ENCODE measurements at regions not wholly inside any gene's neighbourhood (a gene's known extent, or its start where the extent isn't known, plus 50 kb on each side); places are given as distances from the start of the nearest gene placed in this dataset.
"Not testable (repeated sequence)": the region's sequence is repeated elsewhere in the genome, so short reads cannot be mapped to it uniquely, and the experiment has no call there.

DNA sequence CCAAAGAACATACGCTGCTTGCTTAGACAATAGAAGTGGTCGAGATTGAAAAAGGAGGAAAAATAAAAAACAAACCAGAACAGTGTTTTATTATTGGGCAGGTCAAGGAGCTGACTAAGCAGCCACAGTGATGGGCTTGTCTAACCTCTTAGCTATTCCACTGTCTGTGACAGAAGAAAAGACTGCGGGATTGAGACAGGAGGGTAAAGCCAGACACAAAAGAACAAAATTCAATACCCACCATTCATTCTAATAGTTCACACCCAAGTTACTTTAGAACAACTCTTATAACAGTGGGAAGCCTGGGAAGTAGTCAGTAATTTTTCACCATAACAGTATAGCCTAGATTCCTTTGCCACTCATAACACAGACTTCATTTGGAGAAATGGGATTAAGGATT, 435.4 kb downstream of the MFSD1 start:
- DNase-seq: peak; percentile 54

DNA sequence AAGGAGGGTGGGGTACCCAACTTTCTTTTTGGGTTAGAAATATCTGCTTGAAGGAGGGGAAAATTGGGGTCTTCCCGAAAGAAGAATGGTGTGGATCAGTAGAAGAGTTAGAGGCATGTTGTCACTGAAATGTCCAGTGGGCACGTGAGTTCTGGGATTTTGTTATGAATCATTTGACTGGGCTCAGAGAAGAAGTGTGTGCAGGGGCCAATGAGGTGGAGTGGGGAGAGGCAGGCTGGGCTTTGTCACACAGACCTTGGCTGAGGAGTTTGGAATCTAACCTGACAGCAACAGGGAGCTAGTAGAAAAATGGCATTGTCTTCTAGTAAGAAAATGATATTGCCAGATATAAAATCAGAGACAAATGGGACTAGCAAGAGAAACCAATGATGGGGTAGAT, 436.8 kb downstream of the MFSD1 start:
- DNase-seq: no peak

DNA sequence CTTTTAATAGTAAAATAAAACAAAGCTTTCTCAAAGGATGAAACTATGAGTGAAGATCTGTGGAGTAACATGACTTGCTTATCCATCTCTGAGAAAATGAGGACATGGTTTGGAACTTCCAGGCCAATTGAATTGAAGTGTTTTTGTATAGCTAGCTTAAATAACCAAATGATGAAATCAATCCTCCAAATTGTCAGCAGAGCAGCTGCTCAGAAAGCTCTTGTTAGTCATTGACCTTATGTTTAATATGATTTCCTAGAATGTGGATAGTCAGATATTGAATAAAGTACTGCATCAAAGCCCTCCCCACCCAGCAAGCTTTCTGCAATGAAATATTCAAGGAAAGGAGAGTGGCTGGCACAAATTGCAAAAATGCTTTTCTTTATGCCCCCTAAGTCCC, 437.2 kb downstream of the MFSD1 start:
- DNase-seq: peak; percentile 54

DNA sequence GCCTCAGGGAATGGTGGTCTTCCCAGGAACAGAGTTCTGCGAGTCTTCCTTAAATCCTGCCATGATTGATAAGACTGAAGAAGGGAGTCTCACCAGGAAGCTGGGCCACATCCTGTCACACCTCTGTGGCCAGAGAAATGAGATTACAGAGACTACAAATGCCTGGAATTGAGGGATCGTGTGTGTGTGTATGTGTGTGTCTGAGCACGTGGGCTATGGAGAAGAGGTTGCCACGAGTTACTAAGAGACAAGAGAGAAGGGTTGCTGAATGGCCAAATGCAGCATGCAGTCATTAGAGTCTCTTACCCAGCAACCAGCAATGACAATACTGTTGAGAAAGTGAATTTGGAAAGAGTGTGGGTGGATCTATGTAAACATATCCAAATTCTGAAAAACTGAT, 443.1 kb downstream of the MFSD1 start:
- DNase-seq: no peak

DNA sequence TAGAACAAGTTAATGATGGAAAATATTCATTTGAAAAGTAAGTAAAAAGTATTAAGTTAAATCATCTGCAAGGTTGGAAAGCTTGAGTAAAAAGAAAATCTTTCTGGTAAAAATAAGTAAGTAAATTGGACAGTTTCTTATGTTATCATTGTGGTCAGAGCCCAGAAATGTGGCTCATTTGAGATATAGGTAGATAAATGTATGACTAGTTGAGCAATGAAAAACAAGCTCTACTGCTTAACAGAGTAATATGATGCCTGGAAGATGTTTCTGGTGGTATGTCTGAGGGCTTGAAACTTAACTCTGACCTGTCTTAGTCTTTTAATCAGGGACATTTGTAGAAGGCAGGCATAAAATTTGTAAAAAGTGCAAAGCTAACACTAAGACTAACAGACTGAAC, 444.0 kb downstream of the MFSD1 start:
- DNase-seq: no peak

DNA sequence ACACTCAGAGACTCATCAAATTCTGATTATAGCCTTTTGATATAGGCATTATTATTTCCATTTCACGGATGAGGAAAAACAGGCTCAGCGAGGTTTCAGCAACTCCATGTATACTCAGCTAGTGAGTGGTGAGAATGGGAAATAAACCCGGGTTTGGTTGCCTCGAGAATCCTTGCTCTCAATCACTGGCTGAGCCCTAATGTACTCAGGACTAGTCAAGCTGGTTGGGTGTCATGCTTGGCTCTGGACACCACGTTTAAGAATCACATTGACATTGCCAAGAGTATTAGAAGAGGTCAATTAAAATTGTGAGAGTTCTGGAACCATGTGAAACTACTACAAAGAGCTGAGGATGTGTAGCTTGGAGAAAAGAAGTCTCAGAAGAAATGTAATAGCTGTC, 444.5 kb downstream of the MFSD1 start:
- no peak for DNase-seq

DNA sequence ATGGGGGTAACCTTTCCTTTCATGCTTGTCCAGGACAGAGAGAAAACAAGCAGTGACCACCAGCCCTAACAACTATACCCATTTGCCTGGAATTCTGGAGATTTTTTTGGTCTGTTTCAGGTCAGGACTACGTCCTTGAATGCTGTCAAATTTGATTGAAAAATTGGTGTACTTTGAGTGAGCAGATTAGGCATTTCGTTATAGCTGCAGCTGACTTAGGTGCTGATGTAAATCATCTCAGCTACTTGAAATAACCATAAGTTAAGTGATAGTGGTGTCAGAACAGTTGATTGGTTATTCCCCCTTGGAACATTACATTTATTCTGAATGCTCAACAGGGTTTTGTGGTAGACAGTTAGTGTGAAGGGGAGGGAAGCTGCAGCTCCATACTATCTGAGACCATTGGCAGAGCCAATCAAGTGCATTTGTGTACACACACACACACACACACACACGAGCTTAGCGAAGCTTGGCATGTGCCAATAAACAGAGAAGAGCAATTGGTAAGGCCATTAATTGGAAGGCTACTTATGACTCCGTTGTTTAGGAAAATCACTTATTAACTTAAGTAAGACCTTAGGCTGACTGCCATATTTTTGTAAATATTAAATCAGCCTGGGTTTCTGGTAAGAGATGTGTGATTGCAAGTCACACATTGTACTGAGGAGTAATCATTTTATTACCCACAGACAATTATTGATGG, 447.8 kb downstream of the MFSD1 start:
- no peak for DNase-seq

DNA sequence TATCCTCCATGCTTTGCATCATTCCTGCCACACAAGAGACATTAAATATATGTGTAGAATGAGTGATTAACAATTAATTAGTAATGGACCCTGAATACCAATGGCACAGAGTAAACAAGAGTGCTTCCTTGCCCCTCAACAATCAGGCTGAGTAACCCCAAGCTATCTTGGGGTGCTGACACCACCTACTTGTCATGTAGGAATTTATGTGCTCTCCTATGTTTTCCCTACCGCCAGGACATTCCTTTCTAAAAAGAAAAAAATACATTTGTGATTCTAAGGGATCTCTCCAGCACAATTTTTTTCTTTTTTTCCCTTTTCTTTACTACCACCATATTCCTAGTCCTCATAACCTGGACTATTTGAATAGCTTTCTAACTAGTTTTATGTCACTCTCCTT, 449.1 kb downstream of the MFSD1 start:
- DNase-seq: no peak

DNA sequence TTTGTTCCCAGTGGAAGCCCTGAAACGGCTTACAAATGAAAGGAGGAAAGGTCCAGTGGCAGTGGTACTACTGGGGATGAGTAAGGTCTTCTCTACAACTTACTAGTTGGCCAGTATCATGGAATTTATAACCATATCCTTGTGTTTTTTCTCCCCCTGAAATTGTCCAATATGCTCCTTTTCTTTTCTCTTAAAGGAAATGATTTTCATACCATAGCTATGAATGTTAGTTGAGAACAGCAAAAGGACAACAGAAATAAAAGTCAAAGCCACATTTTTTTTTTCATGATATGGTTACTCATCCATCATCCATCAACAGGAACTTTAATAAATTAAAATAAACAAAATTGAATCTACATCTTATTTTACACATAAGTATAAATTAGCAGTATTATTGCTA, 450.4 kb downstream of the MFSD1 start:
- DNase-seq: peak; percentile 82

DNA sequence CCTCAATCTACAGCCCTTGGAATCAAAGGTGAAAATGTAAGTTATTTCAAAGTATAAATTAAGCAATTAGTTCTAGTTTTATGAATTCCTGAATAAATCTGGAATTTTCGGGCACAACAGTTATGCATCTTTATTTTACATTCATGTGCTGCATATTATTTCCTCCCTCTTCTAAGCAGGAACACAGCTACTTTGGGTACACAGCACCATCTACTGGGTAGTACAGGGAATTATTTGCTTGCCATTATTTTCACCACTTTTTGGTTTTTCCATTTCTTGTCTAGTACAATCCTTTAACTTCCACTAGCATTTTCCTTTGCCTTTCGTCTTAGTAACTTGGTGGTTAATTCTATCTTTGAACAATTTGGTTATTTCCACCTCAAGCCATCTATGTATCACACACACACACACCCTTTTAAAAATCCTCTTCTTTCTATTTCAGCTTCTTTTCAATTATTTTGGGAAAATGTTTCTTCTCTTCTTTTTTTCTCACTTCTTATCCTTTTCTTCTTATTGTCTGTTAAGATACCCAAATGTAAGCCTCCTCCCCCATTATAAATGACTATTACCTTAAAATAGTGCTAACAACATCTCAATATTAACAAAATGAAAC, 451.0 kb downstream of the MFSD1 start:
- DNase-seq: peak; percentile 65

DNA sequence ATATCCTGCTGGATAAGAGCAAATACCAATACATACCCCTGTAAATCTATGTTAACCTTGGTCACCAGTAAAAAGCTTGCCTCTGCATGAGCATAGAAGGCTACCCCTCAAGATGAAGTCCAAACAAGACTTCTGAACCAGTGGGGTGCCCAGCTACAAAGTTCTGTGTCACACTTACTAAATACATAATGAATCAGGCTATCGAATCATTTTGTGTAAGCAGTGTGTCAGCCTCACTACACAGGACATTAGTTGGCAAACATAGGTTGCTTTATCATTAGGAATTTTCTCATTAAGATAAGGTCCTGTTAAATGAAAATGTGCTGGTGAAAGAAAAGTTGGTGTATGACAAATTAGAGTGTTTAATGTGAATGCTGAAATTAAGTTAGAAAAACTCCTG, 452.0 kb downstream of the MFSD1 start:
- DNase-seq: no peak

DNA sequence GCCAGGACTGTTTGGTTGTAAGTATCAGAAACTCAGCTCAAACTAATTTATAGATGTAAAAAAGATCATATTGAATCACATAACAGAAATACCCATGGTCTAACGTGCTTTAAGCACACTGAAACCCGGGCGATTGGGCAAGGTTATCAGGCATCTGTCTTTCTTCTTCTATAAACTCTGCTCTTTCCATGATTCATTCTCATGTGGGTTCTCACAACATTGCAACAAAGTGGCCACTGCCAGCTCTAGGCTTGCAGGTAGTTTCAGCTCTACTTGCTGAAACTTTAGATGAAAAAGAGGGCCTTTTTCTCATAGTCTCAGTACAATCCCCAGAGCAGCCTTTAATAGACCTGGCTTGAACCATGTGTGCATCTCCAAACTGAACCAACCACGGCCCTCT, 456.1 kb downstream of the MFSD1 start:
- no peak for DNase-seq

DNA sequence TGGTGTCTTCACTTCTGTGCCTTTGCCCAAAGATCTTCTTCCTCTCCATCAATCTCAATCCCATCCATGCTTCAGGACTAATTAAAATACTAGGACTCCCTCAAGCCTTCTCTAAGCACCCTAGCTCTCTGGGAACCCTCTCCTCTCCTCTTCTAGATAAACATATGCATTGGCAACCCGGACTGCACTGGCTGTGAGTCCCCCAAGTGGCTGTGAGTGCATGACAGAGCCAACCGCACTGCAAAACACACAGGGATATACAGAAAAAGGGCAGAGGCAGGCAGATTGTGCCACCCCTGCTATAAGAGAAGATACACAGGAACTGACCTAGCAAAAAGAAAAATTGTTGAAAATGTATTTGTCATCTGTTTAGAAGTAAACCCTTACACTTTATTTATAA, 457.1 kb downstream of the MFSD1 start:
- DNase-seq: no peak

DNA sequence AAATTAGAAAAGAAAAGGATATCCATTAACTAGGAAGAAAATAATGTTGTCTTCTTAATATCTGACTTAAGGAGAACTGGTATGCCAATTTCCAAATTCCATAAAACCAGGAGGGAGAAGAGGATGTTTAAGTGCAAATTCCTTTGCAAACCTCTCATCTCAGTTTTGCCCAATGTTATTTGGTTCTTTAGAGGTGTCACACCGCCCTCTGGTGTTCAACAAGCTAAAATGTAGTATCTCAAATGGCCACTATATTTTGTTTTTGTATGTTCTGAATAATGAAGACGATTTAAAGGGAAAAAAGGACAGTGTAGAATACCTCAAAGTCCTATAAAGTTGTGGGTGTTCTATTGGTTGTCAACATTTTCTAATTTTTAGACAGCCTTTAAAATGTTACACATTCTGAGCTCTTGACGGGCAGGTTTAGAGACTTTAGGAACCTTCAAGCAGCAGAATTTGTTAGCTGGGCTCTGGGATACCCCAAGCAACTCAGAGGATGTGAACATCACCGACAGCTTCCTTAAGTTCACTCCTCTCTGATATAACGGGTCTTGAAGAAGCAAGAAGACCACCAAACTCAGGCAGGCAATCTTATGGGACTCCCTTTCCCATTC, 458.3 kb downstream of the MFSD1 start:
- peak; percentile 84 for DNase-seq

DNA sequence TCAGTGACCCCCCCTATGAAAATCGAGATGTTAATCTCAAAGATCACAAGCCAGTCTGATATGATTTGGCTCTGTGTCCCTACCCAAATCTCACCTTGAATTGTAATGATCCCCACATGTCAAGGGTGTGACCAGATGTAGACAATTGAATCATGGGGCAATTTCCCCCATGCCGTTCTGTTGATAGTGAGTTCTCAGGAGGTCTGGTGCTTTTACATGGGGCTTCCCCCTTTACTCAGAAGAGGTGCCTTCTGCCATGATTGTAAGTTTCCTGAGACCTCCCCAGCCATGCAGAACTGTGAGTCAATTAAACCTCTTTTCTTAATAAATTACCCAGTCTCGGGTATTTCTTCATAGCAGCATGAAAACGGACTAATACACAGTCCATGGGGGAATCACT, 459.5 kb downstream of the MFSD1 start:
- DNase-seq: not testable (repeated sequence)

DNA sequence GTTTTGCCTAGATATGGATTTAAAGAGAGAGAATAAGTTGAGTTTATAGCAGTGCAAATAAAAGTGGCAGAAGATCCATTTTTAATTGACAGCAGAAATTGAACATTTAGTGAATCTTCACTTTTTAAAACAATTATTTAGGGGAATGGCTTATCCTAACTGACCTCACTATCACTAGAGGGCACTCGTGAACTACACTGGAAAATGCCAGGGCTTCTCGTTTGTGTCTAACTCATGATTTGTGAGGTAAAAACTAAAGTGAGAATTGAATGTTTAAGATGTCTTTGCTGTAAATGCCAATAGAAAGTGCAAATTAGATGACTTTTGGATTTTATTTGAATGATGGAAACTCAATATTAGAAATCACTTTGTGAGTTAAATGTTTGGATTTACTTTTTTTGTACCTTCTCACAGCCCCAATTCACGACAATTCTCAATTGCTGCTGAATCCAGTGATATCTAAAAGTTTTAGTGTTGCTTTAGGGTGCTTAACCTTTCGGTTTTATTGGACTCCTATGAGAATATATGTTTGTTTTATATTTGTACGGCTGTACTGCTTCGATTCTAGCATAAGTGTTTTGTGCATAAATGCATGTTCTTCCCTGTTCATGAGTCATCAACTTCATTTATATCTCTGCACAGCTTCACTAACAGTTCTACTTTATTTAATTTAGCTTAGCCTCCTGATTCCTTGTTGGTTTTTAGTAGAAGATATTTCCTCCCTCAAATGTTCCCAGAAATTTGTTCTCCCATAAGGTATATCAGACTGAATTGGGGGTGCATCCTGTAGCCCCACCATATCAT, 462.1 kb downstream of the MFSD1 start:
- DNase-seq: peak; percentile 55

DNA sequence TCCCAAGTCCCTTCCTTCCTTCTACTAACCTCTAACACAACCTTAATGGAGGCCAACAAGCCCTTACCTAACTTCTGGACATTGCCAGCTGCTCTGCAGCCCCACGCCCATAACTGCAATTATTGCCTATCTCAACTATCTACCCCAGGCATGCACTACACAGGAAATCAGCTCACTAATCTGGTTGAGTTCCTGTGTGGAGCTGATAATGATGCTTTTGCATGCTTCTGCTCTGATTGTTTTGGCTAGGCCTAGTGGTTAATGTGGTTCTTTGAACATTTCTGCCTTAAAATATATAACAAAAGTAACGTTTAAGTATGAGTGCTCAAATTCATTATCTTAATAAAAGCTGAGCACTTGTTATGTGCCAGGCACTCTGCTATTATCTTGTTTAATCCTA, 463.9 kb downstream of the MFSD1 start:
- DNase-seq: no peak

DNA sequence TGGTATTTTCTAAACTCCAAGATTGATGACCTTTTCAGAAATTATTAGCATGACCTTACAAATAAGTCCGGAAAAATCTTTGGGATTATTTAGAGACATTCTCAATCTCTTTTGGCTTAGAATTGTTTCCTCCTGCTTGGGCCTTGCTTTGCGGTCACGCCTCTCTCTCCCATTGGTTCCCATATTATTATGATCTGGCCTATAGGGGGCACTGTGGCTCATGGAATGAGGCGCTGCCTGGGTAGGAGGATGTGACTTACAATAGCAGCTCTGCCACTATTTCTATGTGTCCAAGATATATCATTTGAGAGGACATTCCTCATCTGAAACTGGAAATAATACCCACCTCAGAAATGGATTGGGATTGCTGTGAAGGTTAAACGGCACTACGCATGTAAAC, 464.9 kb downstream of the MFSD1 start:
- peak; percentile 40 for DNase-seq

DNA sequence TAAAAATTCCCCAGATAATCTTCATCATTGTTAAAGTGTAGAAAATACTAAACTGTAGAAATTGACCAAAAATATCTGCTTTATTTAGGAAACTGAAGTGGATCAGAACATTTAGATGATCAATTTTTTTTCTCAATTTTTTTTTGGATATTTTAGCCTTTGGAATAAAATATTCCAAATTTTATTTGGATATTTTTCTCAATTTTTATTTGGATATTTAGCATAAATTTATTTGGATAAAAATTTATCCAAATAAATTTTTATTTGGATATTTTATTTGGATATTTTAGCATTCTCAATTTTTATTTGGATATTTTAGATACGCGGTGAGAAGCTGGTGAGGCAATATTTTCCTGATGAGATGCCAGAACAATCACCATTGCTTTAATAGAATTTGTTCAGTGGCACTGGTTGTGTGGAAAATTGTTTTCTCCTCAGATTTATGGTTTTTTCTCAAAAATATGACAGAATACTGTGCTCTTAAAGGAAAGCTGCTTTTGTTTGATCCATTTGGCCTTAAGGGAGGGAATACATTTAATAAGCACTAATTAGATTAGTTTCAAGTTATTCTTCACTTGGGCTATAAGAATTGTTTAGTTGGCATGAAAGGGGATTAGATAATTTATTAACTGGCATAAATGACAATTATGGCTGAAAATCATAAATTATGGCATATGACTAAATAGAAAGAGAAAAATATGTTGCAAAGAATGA, 470.1 kb downstream of the MFSD1 start:
- no peak for DNase-seq

DNA sequence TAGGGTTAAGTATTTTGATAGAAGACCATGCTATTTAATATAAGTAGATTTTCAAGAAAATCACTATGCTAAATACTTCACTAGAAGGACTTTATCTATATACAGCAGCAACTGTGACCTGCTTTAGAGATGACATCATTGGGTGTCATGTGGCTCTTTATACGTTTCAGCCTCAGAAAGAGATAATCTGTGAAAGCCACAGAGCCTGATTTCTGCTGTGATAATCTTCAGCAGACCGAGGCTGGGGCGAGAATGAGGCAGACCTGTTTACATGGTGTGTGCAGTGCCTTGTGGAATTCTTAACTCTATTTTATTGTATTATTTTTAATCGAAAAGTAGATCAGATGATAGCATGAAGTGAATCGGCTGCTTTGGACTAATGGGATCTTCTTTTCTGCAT, 471.2 kb downstream of the MFSD1 start:
- no peak for DNase-seq

DNA sequence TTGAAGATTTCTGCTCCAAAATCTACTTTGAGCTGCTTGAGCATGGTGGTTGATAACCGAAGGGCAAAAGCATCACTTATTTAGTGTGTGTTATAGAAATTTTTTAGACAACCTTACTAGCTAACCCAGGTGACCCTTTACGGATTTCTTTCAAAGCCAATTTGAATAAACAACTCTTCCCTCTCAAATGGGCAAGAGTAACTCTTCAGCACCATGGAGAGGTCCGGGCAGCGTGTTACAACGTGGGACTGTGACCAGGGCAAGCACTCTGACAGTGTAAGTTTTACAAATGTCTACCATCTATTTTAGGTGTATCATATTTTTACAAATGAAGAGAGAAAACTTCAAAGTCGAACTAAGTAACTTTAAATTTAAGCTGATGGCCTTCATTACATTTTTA, 471.8 kb downstream of the MFSD1 start:
- DNase-seq: peak; percentile 61

DNA sequence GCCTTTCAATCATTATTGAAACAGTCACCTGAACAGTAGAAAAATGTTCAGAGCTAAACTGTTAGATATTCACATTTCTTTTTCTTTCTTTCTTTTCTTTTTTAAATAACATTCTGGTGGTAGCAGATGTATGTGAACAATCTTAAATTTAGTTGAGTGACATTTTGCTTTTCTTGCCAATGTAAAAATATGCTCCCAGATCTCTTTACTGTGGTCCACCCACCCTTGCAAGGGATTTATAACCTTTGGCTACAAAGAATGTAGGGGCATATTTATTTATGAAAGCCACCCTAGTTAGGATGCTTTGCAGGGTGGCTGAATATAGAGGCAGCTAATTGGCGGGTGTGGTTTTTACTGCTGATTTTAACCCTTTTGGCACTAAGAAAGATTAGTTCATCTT, 473.9 kb downstream of the MFSD1 start:
- DNase-seq: no peak

DNA sequence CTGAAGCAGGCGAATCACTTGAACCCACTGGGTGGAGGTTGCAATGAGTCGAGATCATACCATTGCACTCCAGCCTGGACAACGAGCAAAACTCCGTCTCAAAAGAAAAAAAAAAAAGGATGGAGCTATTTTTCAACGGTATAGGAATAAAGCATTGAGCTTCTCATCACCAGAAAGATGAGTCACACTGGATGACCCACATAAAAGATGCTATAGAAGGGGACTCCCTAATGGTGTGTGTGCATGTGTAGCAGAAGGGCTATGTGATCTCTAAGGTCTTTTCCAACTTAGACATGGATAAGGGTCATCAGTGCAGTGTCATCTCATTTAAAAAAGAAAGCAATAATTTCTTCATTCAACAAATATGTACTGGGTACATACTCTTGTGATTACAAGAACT, 476.0 kb downstream of the MFSD1 start:
- DNase-seq: no peak

Data from fibroblast of skin of scalp (primary cell).